B cell (primary cell): ENCODE measurements at regions not wholly inside any gene's neighbourhood (a gene's known extent, or its start where the extent isn't known, plus 50 kb on each side); places are given as distances from the start of the nearest gene placed in this dataset.

Experiments used
- ATAC-seq: fragments of 200-7000 bp; cut with Tn5 transposase; one replicate; pipeline ENCODE4 v1.10.0; 2021; ENCODE audit warnings: low read depth, mild to moderate bottlenecking, moderate number of reproducible peaks, moderate library complexity
- CTCF ChIA-PET: fragments of 350-600 bp; sonication (Branson Sonifier 250); formaldehyde crosslinking; loops from one replicate; lab custom pipeline; 2021; ENCODE audit warnings: antibody characterized with exemption, inconsistent platforms; lab: Charles Lee
- POLR2A ChIA-PET: fragments of 350-600 bp; sonication (Branson Sonifier 250); formaldehyde crosslinking; loops from one replicate; lab custom pipeline; 2021; ENCODE audit warnings: antibody characterized with exemption; lab: Charles Lee
- DNase-seq: peaks from one replicate; pipeline ENCODE4 v3.0.0; 2013
- H2AFZ ChIP-seq: 2 replicates; pipeline ENCODE4 v1.6.1; 2012; ENCODE audit warnings: mild to moderate bottlenecking, low read depth, low read length; ENCODE audit not compliant: insufficient read depth, poor library complexity, severe bottlenecking
- H3K27ac ChIP-seq, 2 donors: 1 replicate in 1 of 2; 2 replicates in 1 of 2; pipeline ENCODE4 v1.5.1; 2012 to 2013; ENCODE audit warnings: low read length in 2 of 2, mild to moderate bottlenecking in 2 of 2, moderate library complexity in 1 of 2
- H3K27me3 ChIP-seq, 4 experiments: fragments of 200-600 bp in 1 of 4; sonication (generic) in 1 of 4; replicated peaks in 1 of 4; 1 replicate in 2 of 4; 2 replicates in 2 of 4; pipeline versions ENCODE4 v1.6.1 to v1.7.0; 2013 to 2016; ENCODE audit warnings: low read length in 3 of 4, mild to moderate bottlenecking in 2 of 4, mixed read lengths in 1 of 4, moderate library complexity in 1 of 4; ENCODE audit not compliant: insufficient read depth in 4 of 4, control insufficient read depth in 3 of 4; ENCODE audit errors: control extremely low read depth in 1 of 4
- H3K36me3 ChIP-seq, 2 experiments: replicated peaks in 1 of 2; 1 replicate in 1 of 2; 2 replicates in 1 of 2; pipeline versions ENCODE4 v1.6.1 to v1.7.1; 2013; ENCODE audit warnings: low read length in 1 of 2; ENCODE audit not compliant: insufficient read depth in 2 of 2, control insufficient read depth in 1 of 2; ENCODE audit errors: control extremely low read depth in 1 of 2, extremely low read depth in 1 of 2
- H3K4me1 ChIP-seq, 2 donors: fragments of 200-600 bp in 1 of 2; sonication (generic) in 1 of 2; 1 replicate in 1 of 2; 2 replicates in 1 of 2; pipeline versions ENCODE4 v1.5.1 to v1.6.1; 2013 to 2017; ENCODE audit warnings: low read length in 2 of 2; ENCODE audit not compliant: control insufficient read depth in 2 of 2, insufficient read depth in 2 of 2
- H3K4me2 ChIP-seq: replicated peaks from 2 replicates; pipeline ENCODE3; 2012; ENCODE audit warnings: mild to moderate bottlenecking, low read depth, low read length; ENCODE audit not compliant: poor library complexity, severe bottlenecking
- H3K4me3 ChIP-seq, 5 experiments: fragments of 200-600 bp in 1 of 5; sonication (generic) in 1 of 5; 1 replicate in 3 of 5; 2 replicates in 2 of 5; pipeline versions ENCODE4 v1.5.1 to v1.7.0; 2011 to 2016; ENCODE audit warnings: low read length in 4 of 5, mild to moderate bottlenecking in 4 of 5, low read depth in 2 of 5, control low read depth in 1 of 5, moderate library complexity in 1 of 5; ENCODE audit not compliant: insufficient read depth in 1 of 5; ENCODE audit errors: control extremely low read depth in 1 of 5, extremely low read depth in 1 of 5
- H3K79me2 ChIP-seq: fragments of 200-600 bp; sonication (generic); one replicate; pipeline ENCODE4 v1.6.0; 2016; ENCODE audit warnings: low read length; ENCODE audit not compliant: control insufficient read depth, insufficient read depth
- H3K9ac ChIP-seq: fragments of 200-600 bp; sonication (generic); 2 replicates; pipeline ENCODE4 v1.6.1; 2017; ENCODE audit warnings: mild to moderate bottlenecking, low read length, moderate library complexity
- H3K9me3 ChIP-seq, 3 donors: one replicate each; pipeline versions ENCODE4 v1.6.1 to v1.7.1; 2013; ENCODE audit warnings: low read length in 2 of 3; ENCODE audit not compliant: control insufficient read depth in 2 of 3, insufficient read depth in 1 of 3; ENCODE audit errors: control extremely low read depth in 1 of 3
- H4K20me1 ChIP-seq: 2 replicates; pipeline ENCODE4 v1.6.0; 2012; ENCODE audit warnings: mild to moderate bottlenecking, low read length; ENCODE audit not compliant: insufficient read depth, control insufficient read depth, poor library complexity, severe bottlenecking
- H3K27ac Mint-ChIP-seq: one replicate; pipeline ENCODE4 v1.8.0; 2021; ENCODE audit warnings: mixed read lengths
- H3K27me3 Mint-ChIP-seq: one replicate; pipeline ENCODE4 v1.8.0; 2021; ENCODE audit warnings: mixed read lengths
- H3K4me1 Mint-ChIP-seq: one replicate; pipeline ENCODE4 v1.8.0; 2021; ENCODE audit warnings: mixed read lengths
- H3K4me3 Mint-ChIP-seq: one replicate; pipeline ENCODE4 v1.8.0; 2021; ENCODE audit warnings: mixed read lengths
- H3K9me3 Mint-ChIP-seq: one replicate; pipeline ENCODE4 v1.8.0; 2022; ENCODE audit warnings: mixed read lengths; ENCODE audit not compliant: insufficient read depth
- EZH2 ChIP-seq: IDR thresholded peaks from 2 replicates; pipeline ENCODE4 v1.6.1; 2012; ENCODE audit warnings: borderline replicate concordance, low read depth, mild to moderate bottlenecking, moderate library complexity, low read length; ENCODE audit not compliant: insufficient read depth, poor library complexity, severe bottlenecking
- WGBS: methylation state at CpG from one replicate; pipeline ENCODE4 v1.1.5; 2013; ENCODE audit warnings: missing lambda C conversion rate; ENCODE audit not compliant: insufficient coverage; 5-methylcytosine and 5-hydroxymethylcytosine counted together
- intact Hi-C: fragments of 100-400 bp; cut with micrococcal nuclease; formaldehyde crosslinking; loops from one replicate; pipeline ENCODE4 v1.10.0; 2022
- TF ChIP-seq, protein P1 (sequence below): fragments of 200-600 bp; IDR thresholded peaks from one replicate; pipeline ENCODE4 v1.8.0; 2022; ENCODE audit warnings: antibody characterized with exemption, mild to moderate bottlenecking

GRCh38 chr6:99110029-99110428 is 162.3 kb upstream of the FBXL4 start:
- H3K36me3 ChIP-seq, result no peaks in the 10 kb centered on the region
- Mint-ChIP-seq H3K27me3 (peaks cover 19% of the 10 kb centered on the region), H3K9me3 (no peaks in the 10 kb centered on the region), H3K4me3 (no peak overlapping the region), H3K27ac (no peak overlapping the region), H3K4me1 (no peaks in the 10 kb centered on the region)
- peaks cover 0 to 3% (median 0%) of the 10 kb centered on the region in 4 experiments for H3K27me3 ChIP-seq
- no peak overlapping the region for H3K9ac ChIP-seq
- no peak for DNase-seq
- no peaks in the 10 kb centered on the region for H4K20me1 ChIP-seq
- no CpG with 5 or more reads among the region's 3 CpGs for WGBS
- intact Hi-C loops, result loop anchor here (10.0 kb wide), 1 partner anchor 1715 kb away; no protein-coding TSS in a partner anchor
- TF ChIP-seq, protein P1, sequence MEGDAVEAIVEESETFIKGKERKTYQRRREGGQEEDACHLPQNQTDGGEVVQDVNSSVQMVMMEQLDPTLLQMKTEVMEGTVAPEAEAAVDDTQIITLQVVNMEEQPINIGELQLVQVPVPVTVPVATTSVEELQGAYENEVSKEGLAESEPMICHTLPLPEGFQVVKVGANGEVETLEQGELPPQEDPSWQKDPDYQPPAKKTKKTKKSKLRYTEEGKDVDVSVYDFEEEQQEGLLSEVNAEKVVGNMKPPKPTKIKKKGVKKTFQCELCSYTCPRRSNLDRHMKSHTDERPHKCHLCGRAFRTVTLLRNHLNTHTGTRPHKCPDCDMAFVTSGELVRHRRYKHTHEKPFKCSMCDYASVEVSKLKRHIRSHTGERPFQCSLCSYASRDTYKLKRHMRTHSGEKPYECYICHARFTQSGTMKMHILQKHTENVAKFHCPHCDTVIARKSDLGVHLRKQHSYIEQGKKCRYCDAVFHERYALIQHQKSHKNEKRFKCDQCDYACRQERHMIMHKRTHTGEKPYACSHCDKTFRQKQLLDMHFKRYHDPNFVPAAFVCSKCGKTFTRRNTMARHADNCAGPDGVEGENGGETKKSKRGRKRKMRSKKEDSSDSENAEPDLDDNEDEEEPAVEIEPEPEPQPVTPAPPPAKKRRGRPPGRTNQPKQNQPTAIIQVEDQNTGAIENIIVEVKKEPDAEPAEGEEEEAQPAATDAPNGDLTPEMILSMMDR, result no peak
- TF ChIP-seq EZH2, result no peak
- H2AFZ ChIP-seq, result no peak overlapping the region
- H3K4me1 ChIP-seq, result no peaks in the 10 kb centered on the region
- no peaks in the 10 kb centered on the region for H3K79me2 ChIP-seq
- ATAC-seq, result no peak
- H3K4me2 ChIP-seq, result no peak overlapping the region
- no peak overlapping the region for H3K27ac ChIP-seq
- ChIA-PET CTCF (interaction anchor here (0.9 to 2.5 kb wide), 2 partner anchors 10 to 16 kb away, joined by 3 to 14 read pairs; no protein-coding TSS in a partner anchor), POLR2A (no interaction called here)
- no peaks in the 10 kb centered on the region for H3K9me3 ChIP-seq
- H3K4me3 ChIP-seq, result no peak overlapping the region

DNA sequence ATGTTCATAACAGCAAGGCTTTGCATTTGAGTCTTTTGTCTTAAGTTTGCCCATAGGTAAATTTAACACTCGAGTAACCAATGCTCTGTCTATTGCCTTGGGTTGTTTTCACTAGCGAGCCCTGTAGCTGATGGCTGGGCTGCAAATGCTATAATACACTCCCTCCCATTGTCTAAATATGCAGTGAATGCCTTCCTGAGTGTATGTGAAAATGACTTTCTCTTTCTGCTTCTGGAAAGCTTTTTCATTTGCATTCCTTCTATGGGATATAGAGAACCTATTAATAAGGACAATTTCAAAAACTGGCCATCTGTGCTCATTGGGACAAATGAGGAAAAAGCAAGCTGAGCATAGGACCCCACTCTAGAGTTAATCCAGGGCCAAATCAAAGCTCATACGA is 156.5 kb upstream of the FBXL4 start:
- Histone ChIP-seq H3K27me3 (no peaks in the 10 kb centered on the region), H4K20me1 (no peaks in the 10 kb centered on the region), H3K4me3 (no peak overlapping the region), H3K4me1 (no peaks in the 10 kb centered on the region), H3K4me2 (no peak overlapping the region), H3K9ac (no peak overlapping the region), H3K9me3 (no peaks in the 10 kb centered on the region), H3K79me2 (no peaks in the 10 kb centered on the region), H3K27ac (no peak overlapping the region), H2AFZ (no peak overlapping the region), H3K36me3 (no peaks in the 10 kb centered on the region)
- intact Hi-C loops, result no loop called here
- ATAC-seq, result no peak
- Mint-ChIP-seq H3K27ac (no peak overlapping the region), H3K4me3 (no peak overlapping the region), H3K27me3 (peaks cover 14% of the 10 kb centered on the region), H3K4me1 (no peaks in the 10 kb centered on the region), H3K9me3 (no peaks in the 10 kb centered on the region)
- no peak for DNase-seq
- ChIA-PET CTCF (no interaction called here), POLR2A (no interaction called here)
- TF ChIP-seq, protein P1, result no peak
- no peak for TF ChIP-seq EZH2
- no CpG with 5 or more reads among the region's 3 CpGs for WGBS
